ENCODE measurements at regions not wholly inside any gene's neighbourhood (a gene's known extent, or its start where the extent isn't known, plus 50 kb on each side); places are given as distances from the start of the nearest gene placed in this dataset.

GRCh38 chrX:98432413-98432812 lies 1548.7 kb downstream of the RPA4 start:
- TF ChIP-seq EP300 (IDR thresholded peaks at IDR 0.05) (no peak), POLR2AphosphoS5 (IDR thresholded peaks at IDR 0.05) (no peak), CTCF (IDR thresholded peaks at IDR 0.05) (no peak), POLR2A (IDR thresholded peaks at IDR 0.05) (no peak)
- 75 to 100% (median 95%) methylated on average over 1 of the region's 1 CpG for WGBS, 5 donors
- Histone ChIP-seq H3K9me3 (no peaks in the 10 kb centered on the region), H3K27me3 (no peaks in the 10 kb centered on the region), H3K4me3 (no peak overlapping the region), H3K27ac (no peak overlapping the region), H3K36me3 (no peaks in the 10 kb centered on the region), H3K4me1 (no peaks in the 10 kb centered on the region)
- DNase-seq, result no peak
- intact Hi-C loops (cut with DNase I; ENCODE audit: low total_unique reads), result no loop called here

DNA sequence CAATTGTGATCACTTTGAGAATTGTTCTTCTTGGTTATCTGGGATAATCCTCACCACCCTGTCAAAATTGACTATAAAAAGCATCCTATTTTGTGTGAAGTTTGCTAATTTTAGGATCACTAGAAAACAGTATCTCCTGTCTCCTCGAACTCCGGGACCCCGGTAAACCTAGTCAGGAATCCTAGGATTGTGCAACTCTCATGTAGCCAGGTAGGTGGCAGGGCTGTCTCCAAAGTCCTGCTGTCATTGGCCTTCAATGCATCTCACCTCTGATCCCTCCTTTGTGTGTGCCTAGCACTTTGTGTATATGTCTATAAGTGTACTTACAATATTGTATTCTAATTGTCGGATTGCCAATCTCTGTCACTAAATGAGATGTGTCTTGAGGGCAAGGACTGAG lies 1564.8 kb downstream of the RPA4 start:
- intact Hi-C loops (cut with DNase I; ENCODE audit: low total_unique reads), result no loop called here
- WGBS, 5 donors, result 79 to 95% (median 83%) methylated on average over 4 of the region's 4 CpGs

GRCh38 chrX:98452456-98452855 lies 1568.7 kb downstream of the RPA4 start:
- H3K27ac ChIP-seq, result no peak overlapping the region
- no peaks in the 10 kb centered on the region for H3K27me3 ChIP-seq
- WGBS, 5 donors, result 73 to 100% (median 86%) methylated on average over 1 of the region's 1 CpG
- H3K9me3 ChIP-seq, result no peaks in the 10 kb centered on the region
- TF ChIP-seq EP300 (IDR thresholded peaks at IDR 0.05), result no peak
- no peak for TF ChIP-seq POLR2A (IDR thresholded peaks at IDR 0.05)
- TF ChIP-seq CTCF (IDR thresholded peaks at IDR 0.05), result no peak
- no peak for TF ChIP-seq POLR2AphosphoS5 (IDR thresholded peaks at IDR 0.05)
- H3K36me3 ChIP-seq, result no peaks in the 10 kb centered on the region
- DNase-seq, result no peak
- intact Hi-C loops (cut with DNase I; ENCODE audit: low total_unique reads), result no loop called here
- no peaks in the 10 kb centered on the region for H3K4me1 ChIP-seq
- no peak overlapping the region for H3K4me3 ChIP-seq

More for the DNA sequence above, 1564.8 kb downstream of the RPA4 start:
- H3K27ac ChIP-seq, result no peak overlapping the region
- no peaks in the 10 kb centered on the region for H3K36me3 ChIP-seq
- peaks cover 0 to 5% (median 2%) of the 10 kb centered on the region in 4 donors for H3K9me3 ChIP-seq
- no peak for DNase-seq
- no peaks in the 10 kb centered on the region for H3K27me3 ChIP-seq
- no peaks in the 10 kb centered on the region for H3K4me1 ChIP-seq
- TF ChIP-seq POLR2A (IDR thresholded peaks at IDR 0.05) (no peak), POLR2AphosphoS5 (IDR thresholded peaks at IDR 0.05) (no peak)
- no peak overlapping the region for H3K4me3 ChIP-seq

GRCh38 chrX:98459669-98460068 lies 1576.0 kb downstream of the RPA4 start:
- intact Hi-C loops (cut with DNase I; ENCODE audit: low total_unique reads), result no loop called here
- no peak overlapping the region for H3K4me3 ChIP-seq
- 52 to 76% (median 73%) methylated on average over 1 of the region's 1 CpG for WGBS, 5 donors
- DNase-seq, result no peak
- no peaks in the 10 kb centered on the region for H3K36me3 ChIP-seq
- no peak overlapping the region for H3K27ac ChIP-seq
- TF ChIP-seq EP300 (IDR thresholded peaks at IDR 0.05), result no peak
- TF ChIP-seq POLR2A (IDR thresholded peaks at IDR 0.05), result no peak
- TF ChIP-seq CTCF (IDR thresholded peaks at IDR 0.05), result no peak
- TF ChIP-seq POLR2AphosphoS5 (IDR thresholded peaks at IDR 0.05), result no peak
- no peaks in the 10 kb centered on the region for H3K9me3 ChIP-seq
- H3K4me1 ChIP-seq, result no peaks in the 10 kb centered on the region
- H3K27me3 ChIP-seq, result no peaks in the 10 kb centered on the region

- no peaks in the 10 kb centered on the region for H3K4me1 ChIP-seq
- no peak overlapping the region for H3K4me3 ChIP-seq
- no peak for DNase-seq
- H3K27ac ChIP-seq, result no peak overlapping the region
- no peaks in the 10 kb centered on the region for H3K9me3 ChIP-seq
- no peaks in the 10 kb centered on the region for H3K27me3 ChIP-seq
- TF ChIP-seq POLR2AphosphoS5 (IDR thresholded peaks at IDR 0.05) (no peak), POLR2A (IDR thresholded peaks at IDR 0.05) (no peak), EP300 (IDR thresholded peaks at IDR 0.05) (no peak), CTCF (IDR thresholded peaks at IDR 0.05) (no peak)
- intact Hi-C loops (cut with DNase I; ENCODE audit: low total_unique reads), result no loop called here
- no peaks in the 10 kb centered on the region for H3K36me3 ChIP-seq
- WGBS, 5 donors, result 73 to 90% (median 81%) methylated on average over 4 of the region's 4 CpGs
Measured at GRCh38 chrX:98480606-98481005, 1596.9 kb downstream of the RPA4 start.
